NCI-H2107 treated with DMSO at 0.1 percent for 48 hours (cell line): ENCODE measurements at regions not wholly inside any gene's neighbourhood (a gene's known extent, or its start where the extent isn't known, plus 50 kb on each side); places are given as distances from the start of the nearest gene placed in this dataset.

Experiments
- DNase-seq: peaks from one replicate; lab custom pipeline; 2025; ENCODE audit not compliant: unreplicated experiment; lab: John Stamatoyannopoulos, UW

DNA sequence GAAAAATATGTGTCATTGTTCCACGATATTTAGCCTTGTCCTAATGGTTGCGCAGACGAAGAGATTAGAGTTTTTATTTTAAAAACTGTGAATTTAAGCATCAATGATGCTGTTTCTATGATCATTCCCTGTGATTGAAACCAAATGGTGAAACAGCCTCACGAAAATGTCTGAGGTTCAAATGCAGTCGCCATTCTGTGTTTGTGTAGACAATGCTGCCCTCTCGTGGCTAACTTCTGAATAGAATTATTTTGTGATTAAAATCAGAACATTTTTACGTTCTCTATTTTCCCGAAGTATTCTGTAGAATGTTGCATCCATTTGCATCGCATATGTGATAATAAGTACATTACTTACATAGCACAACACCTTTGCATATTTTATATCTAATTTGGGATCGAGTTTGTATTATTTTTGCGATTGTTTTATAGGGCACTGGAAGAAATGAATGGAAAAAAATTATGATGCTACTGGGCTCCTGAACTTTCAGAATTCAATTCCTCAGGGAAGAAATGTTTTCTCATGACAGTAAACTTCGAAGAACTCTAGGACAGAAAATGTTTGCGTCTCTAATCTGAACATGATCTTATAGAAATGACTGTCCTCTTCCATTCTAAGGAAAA lies 54.8 kb upstream of the CREB1 start:
- peak; percentile 20 for DNase-seq

DNA sequence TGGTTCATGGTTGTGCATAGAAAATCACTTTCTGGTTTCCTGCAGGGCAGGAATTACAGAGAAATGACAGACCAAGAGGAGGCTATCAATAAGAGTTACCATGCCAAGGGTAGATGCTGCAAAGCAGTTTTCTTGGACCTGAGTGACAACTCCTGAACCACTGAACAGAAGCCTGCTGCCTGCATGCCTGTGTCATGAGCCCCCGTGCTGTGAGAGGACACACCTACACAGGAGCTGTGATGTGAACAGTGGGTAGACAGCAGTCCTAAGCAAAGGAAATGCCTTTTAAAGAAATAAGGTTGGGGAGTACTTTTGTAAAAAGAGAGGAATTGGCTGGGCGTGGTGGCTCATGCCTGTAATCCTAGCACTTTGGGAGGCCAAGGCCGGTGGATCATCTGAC lies 54.2 kb upstream of the CREB1 start:
- no peak for DNase-seq

GRCh38 chr2:207477896-207478295 lies 51.9 kb upstream of the CREB1 start:
- DNase-seq, result no peak

DNA sequence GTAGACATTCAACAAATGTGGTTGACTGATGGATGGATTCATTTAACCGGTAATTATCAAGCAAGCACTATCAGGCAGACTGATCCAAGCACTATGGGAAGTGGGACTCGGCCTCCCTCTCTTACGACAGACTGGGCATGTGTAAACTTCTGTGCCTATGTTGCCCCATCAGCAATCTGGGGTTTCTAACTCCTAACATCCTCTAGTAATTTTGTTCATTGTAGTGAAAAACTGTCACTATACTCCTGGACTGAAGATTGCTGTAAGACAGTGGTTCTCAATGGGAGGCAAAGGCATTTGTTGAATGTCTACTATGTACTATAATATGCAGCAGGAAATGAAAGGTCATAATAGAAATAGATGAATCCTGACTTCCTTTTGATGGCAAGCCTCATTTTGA lies 51.2 kb upstream of the CREB1 start:
- DNase-seq, result no peak

DNA sequence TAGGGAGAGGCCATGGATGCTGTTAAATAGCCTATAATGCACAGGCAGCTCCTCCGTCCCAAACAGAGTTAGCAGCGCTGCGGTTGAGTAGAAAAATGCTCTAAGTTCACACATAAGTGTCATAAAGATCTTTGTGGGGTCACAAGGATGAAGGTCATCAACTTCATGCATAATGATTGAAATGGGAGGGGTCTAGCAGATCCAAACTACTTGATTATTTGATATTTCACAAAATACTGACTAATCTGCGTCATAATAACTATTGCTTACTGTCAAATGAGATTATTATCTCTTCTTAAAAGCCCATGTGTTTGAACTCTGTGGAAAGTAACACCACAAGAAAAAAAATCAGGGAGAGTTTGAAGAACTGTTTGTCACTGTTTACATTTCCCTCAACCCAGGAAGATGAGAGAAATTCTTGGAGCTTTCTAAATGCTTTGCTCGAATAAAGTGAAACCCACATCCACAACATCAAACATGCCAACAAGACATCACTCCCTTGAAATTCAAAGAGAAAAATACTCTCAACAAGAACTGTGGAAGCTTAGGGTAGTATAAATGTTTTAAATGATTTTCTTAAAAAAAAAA lies 50.5 kb upstream of the CREB1 start:
- no peak for DNase-seq
